Astrocyte of the cerebellum (primary cell): ENCODE measurements at regions not wholly inside any gene's neighbourhood (a gene's known extent, or its start where the extent isn't known, plus 50 kb on each side); places are given as distances from the start of the nearest gene placed in this dataset.

ENCODE experiments used
- DNase-seq: peaks from one replicate; pipeline ENCODE4 v3.0.0-alpha.2; 2011; ENCODE audit warnings: low read depth
- H3K4me3 ChIP-seq: 2 replicates; pipeline ENCODE4 v1.5.1; 2011; ENCODE audit warnings: mild to moderate bottlenecking, low read depth, low read length, moderate library complexity
- CTCF ChIP-seq: IDR thresholded peaks from 2 replicates; pipeline ENCODE4 v1.5.1; 2012; ENCODE audit warnings: low read length, low read depth, moderate library complexity, mild to moderate bottlenecking; ENCODE audit errors: missing control alignments
- in situ Hi-C: cut with HindIII; loops from 2 replicates; pipeline ENCODE4 v1.10.0; 2017; ENCODE audit warnings: low sequenced_read_pairs

- no peak for DNase-seq
- in situ Hi-C loops, result no loop called here
- H3K4me3 ChIP-seq, result no peak overlapping the region
- TF ChIP-seq CTCF, result no peak
These were observed 239.0 kb upstream of the MKI67 start for GRCh38 chr10:128365156-128365725.

GRCh38 chr10:128367807-128368206 is 241.6 kb upstream of the MKI67 start:
- no peak for TF ChIP-seq CTCF
- DNase-seq, result no peak
- in situ Hi-C loops, result no loop called here
- H3K4me3 ChIP-seq, result no peak overlapping the region

- no peak overlapping the region for H3K4me3 ChIP-seq
- no peak for TF ChIP-seq CTCF
- DNase-seq, result no peak
- in situ Hi-C loops, result no loop called here
These were observed 243.0 kb upstream of the MKI67 start for GRCh38 chr10:128369101-128369650.

GRCh38 chr10:128373071-128373749 is 247.0 kb upstream of the MKI67 start:
- H3K4me3 ChIP-seq, result no peak overlapping the region
- no peak for TF ChIP-seq CTCF
- no peak for DNase-seq
- in situ Hi-C loops, result no loop called here

GRCh38 chr10:128373831-128374230 is 247.6 kb upstream of the MKI67 start:
- in situ Hi-C loops, result no loop called here
- no peak overlapping the region for H3K4me3 ChIP-seq
- DNase-seq, result no peak
- no peak for TF ChIP-seq CTCF

GRCh38 chr10:128375171-128375570 is 248.9 kb upstream of the MKI67 start:
- no peak for TF ChIP-seq CTCF
- no peak overlapping the region for H3K4me3 ChIP-seq
- DNase-seq, result no peak
- in situ Hi-C loops, result no loop called here
